Ishikawa (cell line): ENCODE measurements at regions not wholly inside any gene's neighbourhood (a gene's known extent, or its start where the extent isn't known, plus 50 kb on each side); places are given as distances from the start of the nearest gene placed in this dataset.

ENCODE experiments used
- CEBPB ChIP-seq: IDR thresholded peaks from 2 replicates; pipeline ENCODE4 v1.6.1; 2012
- CREB1 ChIP-seq: IDR thresholded peaks from 2 replicates; pipeline ENCODE4 v1.6.1; 2012; ENCODE audit warnings: low read depth
- EGR1 ChIP-seq: IDR thresholded peaks from 2 replicates; pipeline ENCODE4 v1.6.1; 2012
- EP300 ChIP-seq: IDR thresholded peaks from 2 replicates; pipeline ENCODE4 v1.6.1; 2012; ENCODE audit warnings: borderline replicate concordance
- FOXM1 ChIP-seq: IDR thresholded peaks from 2 replicates; pipeline ENCODE4 v1.6.1; 2012; ENCODE audit warnings: low read depth, borderline replicate concordance
- NFIC ChIP-seq: IDR thresholded peaks from 2 replicates; pipeline ENCODE4 v1.6.1; 2012
- RAD21 ChIP-seq: IDR thresholded peaks from 2 replicates; pipeline ENCODE4 v1.6.1; 2012; ENCODE audit warnings: low read depth
- REST ChIP-seq: IDR thresholded peaks from 2 replicates; pipeline ENCODE4 v1.6.1; 2012; ENCODE audit warnings: low read depth, mild to moderate bottlenecking
- TAF1 ChIP-seq: IDR thresholded peaks from 2 replicates; pipeline ENCODE4 v1.6.1; 2012; ENCODE audit warnings: low read depth, mild to moderate bottlenecking
- TCF12 ChIP-seq: IDR thresholded peaks from 2 replicates; pipeline ENCODE4 v1.6.1; 2012; ENCODE audit warnings: low read depth
- TEAD4 ChIP-seq: IDR thresholded peaks from 2 replicates; pipeline ENCODE4 v1.6.1; 2012
- USF1 ChIP-seq: IDR thresholded peaks from 2 replicates; pipeline ENCODE4 v1.6.1; 2012
- YY1 ChIP-seq: IDR thresholded peaks from 2 replicates; pipeline ENCODE4 v1.6.1; 2012; ENCODE audit warnings: low read depth
- ZBTB7A ChIP-seq: IDR thresholded peaks from 2 replicates; pipeline ENCODE4 v1.6.1; 2012; ENCODE audit warnings: low read depth
- TF ChIP-seq, protein P1 (sequence below): IDR thresholded peaks from 2 replicates; pipeline ENCODE4 v1.6.1; 2012

GRCh38 chr10:130834573-130834972 is 476.9 kb downstream of the TCERG1L start:
- TF ChIP-seq, protein P1, sequence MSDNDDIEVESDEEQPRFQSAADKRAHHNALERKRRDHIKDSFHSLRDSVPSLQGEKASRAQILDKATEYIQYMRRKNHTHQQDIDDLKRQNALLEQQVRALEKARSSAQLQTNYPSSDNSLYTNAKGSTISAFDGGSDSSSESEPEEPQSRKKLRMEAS = no peak
- no peak for TF ChIP-seq FOXM1
- TF ChIP-seq CREB1 = no peak
- TF ChIP-seq TCF12 = no peak
- no peak for TF ChIP-seq EGR1
- no peak for TF ChIP-seq YY1
- TF ChIP-seq NFIC = no peak
- TF ChIP-seq RAD21 = no peak
- no peak for TF ChIP-seq CEBPB
- TF ChIP-seq REST = no peak
- TF ChIP-seq TAF1 = no peak
- no peak for TF ChIP-seq EP300
- TF ChIP-seq ZBTB7A = no peak
- TF ChIP-seq USF1 = no peak
- no peak for TF ChIP-seq TEAD4

DNA sequence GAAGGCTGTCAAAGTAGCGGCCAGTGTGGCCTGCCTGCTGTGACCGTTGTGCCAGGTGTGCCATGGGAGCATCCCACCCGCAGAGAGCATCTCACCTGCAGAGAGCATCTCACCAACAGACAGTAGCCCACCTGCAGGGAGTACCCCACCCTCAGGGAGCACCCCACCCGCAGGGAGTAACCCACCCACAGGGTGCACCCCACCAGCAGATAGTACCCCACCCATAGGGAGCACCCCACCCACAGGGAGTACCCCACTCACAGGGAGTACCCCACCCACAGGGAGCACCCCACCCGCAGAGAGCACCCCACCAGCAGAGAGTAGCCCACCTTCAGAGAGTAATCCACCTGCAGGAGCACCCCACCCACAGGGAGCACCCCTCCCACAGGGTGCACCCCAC is 476.5 kb downstream of the TCERG1L start:
- no peak for TF ChIP-seq EGR1
- no peak for TF ChIP-seq FOXM1
- TF ChIP-seq, protein P1 = no peak
- TF ChIP-seq ZBTB7A = no peak
- no peak for TF ChIP-seq USF1
- TF ChIP-seq NFIC = no peak
- TF ChIP-seq REST = no peak
- TF ChIP-seq CREB1 = no peak
- no peak for TF ChIP-seq YY1
- no peak for TF ChIP-seq TEAD4
- no peak for TF ChIP-seq RAD21
- TF ChIP-seq EP300 = no peak
- TF ChIP-seq TCF12 = no peak
- no peak for TF ChIP-seq TAF1
- TF ChIP-seq CEBPB = no peak

DNA sequence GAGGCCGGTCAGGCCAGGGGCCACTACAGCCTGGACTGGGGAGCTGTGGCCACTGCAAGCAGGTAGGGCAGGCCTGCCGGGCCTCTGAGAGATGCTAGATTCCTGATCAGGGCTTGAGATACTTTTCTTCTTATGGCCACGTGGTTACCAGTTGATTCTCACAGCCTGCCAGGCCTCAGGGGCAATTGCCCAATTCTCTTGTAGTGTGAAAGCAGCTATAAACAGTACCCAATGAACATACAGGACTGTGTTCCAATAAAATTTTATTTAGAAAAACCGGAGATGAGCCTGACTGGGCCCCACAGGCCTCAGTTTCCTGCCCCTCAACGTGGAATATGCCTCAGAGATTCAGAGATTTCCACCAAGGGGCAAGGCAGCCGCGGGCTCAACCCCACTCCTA is 475.2 kb downstream of the TCERG1L start:
- TF ChIP-seq TAF1 = no peak
- TF ChIP-seq FOXM1 = no peak
- TF ChIP-seq CEBPB = no peak
- TF ChIP-seq RAD21 = no peak
- TF ChIP-seq NFIC = no peak
- TF ChIP-seq TCF12 = no peak
- TF ChIP-seq USF1 = no peak
- TF ChIP-seq CREB1 = no peak
- TF ChIP-seq EP300 = no peak
- TF ChIP-seq EGR1 = no peak
- no peak for TF ChIP-seq TEAD4
- no peak for TF ChIP-seq ZBTB7A
- TF ChIP-seq, protein P1 = no peak
- no peak for TF ChIP-seq YY1
- TF ChIP-seq REST = no peak
